Ovary (tissue), 3 donors: ENCODE measurements at regions not wholly inside any gene's neighbourhood (a gene's known extent, or its start where the extent isn't known, plus 50 kb on each side); places are given as distances from the start of the nearest gene placed in this dataset.
"Not testable (repeated sequence)": the region's sequence is repeated elsewhere in the genome, so short reads cannot be mapped to it uniquely, and the experiment has no call there.

Experiments used
- POLR2A ChIP-seq: fragments of 450-650 bp; IDR thresholded peaks from one replicate; pipeline ENCODE4 v1.6.1; 2017; ENCODE audit warnings: antibody characterized with exemption, mild to moderate bottlenecking, moderate library complexity
- TF ChIP-seq, protein P1 (sequence below), 3 donors: fragments of 450-650 bp in 2 of 3; fragments of 200-600 bp in 1 of 3; IDR thresholded peaks; one replicate each; pipeline versions ENCODE4 v1.5.1 to v1.8.0; 2016 to 2022; ENCODE audit warnings: antibody characterized with exemption in 3 of 3, mild to moderate bottlenecking in 1 of 3
- donor health status: DM: no; HTN: no; CAD: no.

DNA sequence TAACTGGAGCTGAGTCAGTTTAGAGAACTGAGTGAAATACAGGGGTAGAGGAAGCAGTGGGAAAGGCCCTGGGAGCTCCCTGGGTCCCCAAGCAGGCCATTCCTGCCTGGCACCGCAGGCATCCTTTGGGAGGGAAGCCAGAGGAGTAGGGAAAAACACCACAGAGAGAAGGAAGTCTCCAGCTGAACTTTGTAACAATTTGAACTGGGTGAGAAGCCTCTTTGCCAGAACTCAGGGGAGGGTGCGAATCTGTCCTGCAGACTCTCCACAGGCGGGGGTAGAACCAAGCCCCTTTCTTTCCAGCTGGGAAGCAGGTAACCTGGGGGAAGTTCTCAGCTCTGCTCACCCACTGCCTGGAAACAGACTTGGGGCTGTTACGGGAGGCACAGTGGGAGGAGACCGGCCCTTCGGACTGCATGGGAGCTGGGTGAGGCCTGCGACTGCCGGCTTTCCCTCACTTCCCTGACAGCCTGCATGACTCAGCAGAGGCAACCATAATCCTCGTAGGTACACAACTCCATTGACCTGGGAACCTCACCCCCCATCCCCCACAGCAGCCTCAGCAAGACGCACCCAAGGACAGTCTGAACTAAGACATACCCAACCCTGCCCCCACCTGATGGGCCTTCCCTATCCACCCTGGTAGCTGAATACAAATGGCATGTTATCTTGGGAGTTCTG, 110.1 kb downstream of the ARHGAP11B start:
- TF ChIP-seq, protein P1, sequence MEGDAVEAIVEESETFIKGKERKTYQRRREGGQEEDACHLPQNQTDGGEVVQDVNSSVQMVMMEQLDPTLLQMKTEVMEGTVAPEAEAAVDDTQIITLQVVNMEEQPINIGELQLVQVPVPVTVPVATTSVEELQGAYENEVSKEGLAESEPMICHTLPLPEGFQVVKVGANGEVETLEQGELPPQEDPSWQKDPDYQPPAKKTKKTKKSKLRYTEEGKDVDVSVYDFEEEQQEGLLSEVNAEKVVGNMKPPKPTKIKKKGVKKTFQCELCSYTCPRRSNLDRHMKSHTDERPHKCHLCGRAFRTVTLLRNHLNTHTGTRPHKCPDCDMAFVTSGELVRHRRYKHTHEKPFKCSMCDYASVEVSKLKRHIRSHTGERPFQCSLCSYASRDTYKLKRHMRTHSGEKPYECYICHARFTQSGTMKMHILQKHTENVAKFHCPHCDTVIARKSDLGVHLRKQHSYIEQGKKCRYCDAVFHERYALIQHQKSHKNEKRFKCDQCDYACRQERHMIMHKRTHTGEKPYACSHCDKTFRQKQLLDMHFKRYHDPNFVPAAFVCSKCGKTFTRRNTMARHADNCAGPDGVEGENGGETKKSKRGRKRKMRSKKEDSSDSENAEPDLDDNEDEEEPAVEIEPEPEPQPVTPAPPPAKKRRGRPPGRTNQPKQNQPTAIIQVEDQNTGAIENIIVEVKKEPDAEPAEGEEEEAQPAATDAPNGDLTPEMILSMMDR (IDR thresholded peaks at IDR 0.05): not testable (repeated sequence)
- not testable (repeated sequence) for TF ChIP-seq POLR2A
